Neural cell (in vitro differentiated cells): ENCODE measurements at regions not wholly inside any gene's neighbourhood (a gene's known extent, or its start where the extent isn't known, plus 50 kb on each side); places are given as distances from the start of the nearest gene placed in this dataset.

ENCODE experiments used
- H2AFZ ChIP-seq: fragments of 200-600, 300-800 bp; sonication (generic), shearing (Covaris generic); 2 replicates; pipeline ENCODE4 v1.6.0; 2014; ENCODE audit warnings: low read depth, mild to moderate bottlenecking, antibody characterized with exemption, low read length, moderate library complexity
- H3F3A ChIP-seq: fragments of 200-600 bp; shearing (Covaris generic); 2 replicates; pipeline ENCODE4 v1.6.1; 2016; ENCODE audit warnings: mild to moderate bottlenecking, moderate library complexity, mixed read lengths, antibody characterized with exemption, low read length; ENCODE audit not compliant: insufficient read depth, poor library complexity, severe bottlenecking
- H3K27ac ChIP-seq: fragments of 200-600, 300-800 bp; sonication (generic), shearing (Covaris generic); 2 replicates; pipeline ENCODE4 v1.5.1; 2014; ENCODE audit warnings: mild to moderate bottlenecking, low read length, moderate library complexity
- H3K27me3 ChIP-seq: fragments of 300-800, 200-600 bp; sonication (generic), shearing (Covaris generic); 2 replicates; pipeline ENCODE4 v1.6.0; 2014; ENCODE audit warnings: mild to moderate bottlenecking, low read depth, low read length, moderate library complexity; ENCODE audit not compliant: insufficient read depth
- H3K36me3 ChIP-seq: fragments of 300-800, 200-600 bp; sonication (generic), shearing (Covaris generic); 2 replicates; pipeline ENCODE4 v1.5.1; 2014; ENCODE audit warnings: mild to moderate bottlenecking, antibody characterized with exemption, low read length, moderate library complexity; ENCODE audit not compliant: insufficient read depth
- H3K4me2 ChIP-seq: fragments of 300-800, 200-600 bp; sonication (generic), shearing (Covaris generic); 2 replicates; pipeline ENCODE4 v1.6.0; 2014; ENCODE audit warnings: mild to moderate bottlenecking, low read length
- H3K4me3 ChIP-seq: fragments of 300-800, 200-600 bp; sonication (generic), shearing (Covaris generic); 2 replicates; pipeline ENCODE4 v1.5.1; 2014; ENCODE audit warnings: mild to moderate bottlenecking, low read length, moderate library complexity
- H3K79me2 ChIP-seq: fragments of 200-600 bp; shearing (Covaris generic); replicated peaks from 2 replicates; pipeline ENCODE4 v1.6.0; 2014; ENCODE audit warnings: mild to moderate bottlenecking, low read length, moderate library complexity; ENCODE audit not compliant: insufficient read depth
- H3K9ac ChIP-seq: fragments of 300-800, 200-600 bp; sonication (generic), shearing (Covaris generic); 2 replicates; pipeline ENCODE4 v1.6.1; 2016; ENCODE audit warnings: mild to moderate bottlenecking, low read length, mixed read lengths
- H3K9me2 ChIP-seq: fragments of 200-600 bp; shearing (Covaris generic); 2 replicates; pipeline ENCODE4 v1.6.1; 2016; ENCODE audit warnings: mild to moderate bottlenecking, low read length, mixed read lengths; ENCODE audit not compliant: insufficient read depth
- H3K9me3 ChIP-seq: fragments of 200-600, 300-800 bp; sonication (generic), shearing (Covaris generic); 2 replicates; pipeline ENCODE4 v1.6.1; 2016; ENCODE audit warnings: mild to moderate bottlenecking, mixed run types, low read length, moderate library complexity, mixed read lengths
- H4K20me1 ChIP-seq: fragments of 200-600 bp; shearing (Covaris generic); 2 replicates; pipeline ENCODE4 v1.6.1; 2016; ENCODE audit warnings: mild to moderate bottlenecking, mixed run types; ENCODE audit not compliant: insufficient read depth
- EP300 ChIP-seq: fragments of 450-650 bp; conservative IDR thresholded peaks from 2 replicates; pipeline ENCODE4 v1.6.1; 2014; ENCODE audit warnings: antibody characterized with exemption, mild to moderate bottlenecking, moderate library complexity; ENCODE audit not compliant: poor library complexity, severe bottlenecking
- EZH2 ChIP-seq: fragments of 200-600, 300-800 bp; shearing (Covaris generic), sonication (generic); IDR thresholded peaks from 2 replicates; pipeline ENCODE4 v1.6.1; 2014; ENCODE audit warnings: antibody characterized with exemption, low read length, borderline replicate concordance, mild to moderate bottlenecking; ENCODE audit not compliant: insufficient read depth, poor library complexity, severe bottlenecking
- MXI1 ChIP-seq: fragments of 450-650 bp; conservative IDR thresholded peaks from 2 replicates; pipeline ENCODE4 v1.6.1; 2014; ENCODE audit warnings: antibody characterized with exemption, mild to moderate bottlenecking; ENCODE audit not compliant: poor library complexity, severe bottlenecking
- POLR2AphosphoS5 ChIP-seq: IDR thresholded peaks from 2 replicates; pipeline ENCODE4 v1.6.1; 2012
- RAD21 ChIP-seq: fragments of 450-650 bp; conservative IDR thresholded peaks from 2 replicates; pipeline ENCODE4 v1.6.1; 2014; ENCODE audit warnings: antibody characterized with exemption, mild to moderate bottlenecking, moderate library complexity
- SMC3 ChIP-seq: fragments of 450-650 bp; conservative IDR thresholded peaks from 2 replicates; pipeline ENCODE4 v1.6.1; 2014; ENCODE audit warnings: antibody characterized with exemption, mild to moderate bottlenecking, moderate library complexity; ENCODE audit not compliant: poor library complexity
- TAF1 ChIP-seq: IDR thresholded peaks from 2 replicates; pipeline ENCODE4 v1.6.1; 2012; ENCODE audit warnings: low read depth
- TF ChIP-seq, protein P1 (sequence below): fragments of 450-650 bp; IDR thresholded peaks from 2 replicates; pipeline ENCODE4 v1.5.1; 2014; ENCODE audit warnings: antibody characterized with exemption, mild to moderate bottlenecking, moderate library complexity; ENCODE audit not compliant: poor library complexity, severe bottlenecking
- TF ChIP-seq, protein P2 (sequence below): IDR thresholded peaks from 2 replicates; pipeline ENCODE4 v1.6.1; 2012; ENCODE audit warnings: borderline replicate concordance

DNA sequence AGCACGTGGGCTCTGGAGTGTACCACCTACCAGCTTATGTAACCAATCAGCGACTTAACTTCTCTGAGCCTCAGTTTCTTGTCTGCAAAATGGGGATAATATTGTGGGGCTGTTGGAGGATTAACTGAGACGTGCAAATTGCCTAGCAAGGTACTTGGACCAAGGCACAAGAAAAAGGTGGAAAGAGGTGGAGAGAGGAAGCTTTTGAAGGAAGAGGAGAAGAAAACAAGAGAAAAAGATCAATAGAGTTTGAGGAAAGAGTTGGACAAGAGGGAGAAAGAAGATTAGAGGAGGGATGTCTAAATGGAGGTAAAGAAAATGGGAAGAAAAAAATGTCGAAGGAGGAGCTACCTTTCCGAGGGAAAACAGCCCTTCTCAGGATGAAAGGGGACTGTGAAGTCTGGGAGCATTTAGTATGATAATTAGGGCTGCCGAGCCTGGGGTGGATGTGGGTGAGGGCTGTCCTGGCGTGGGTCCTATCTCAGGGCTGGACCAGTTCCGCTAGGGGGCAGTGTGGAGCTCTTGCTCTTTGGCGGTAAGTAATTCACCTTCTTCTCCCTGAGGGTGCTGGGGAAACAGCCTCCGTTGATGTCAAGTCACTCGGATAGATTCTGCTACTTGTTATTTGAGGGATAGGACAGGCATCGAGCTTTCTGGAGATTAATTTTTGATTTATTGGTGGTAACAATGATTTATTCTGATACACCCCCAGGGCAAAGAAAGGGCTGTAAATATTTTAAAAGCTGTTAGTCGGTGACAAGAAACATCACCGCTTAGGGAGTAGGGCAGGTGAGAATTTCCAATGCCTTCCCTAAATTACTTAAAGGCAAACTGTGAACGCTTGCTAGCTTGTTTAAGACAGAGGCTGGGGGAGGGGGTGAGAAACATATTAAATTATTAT, 79.0 kb upstream of the NFASC start:
- H3K79me2 ChIP-seq = no peaks in the 10 kb centered on the region
- TF ChIP-seq, protein P1, sequence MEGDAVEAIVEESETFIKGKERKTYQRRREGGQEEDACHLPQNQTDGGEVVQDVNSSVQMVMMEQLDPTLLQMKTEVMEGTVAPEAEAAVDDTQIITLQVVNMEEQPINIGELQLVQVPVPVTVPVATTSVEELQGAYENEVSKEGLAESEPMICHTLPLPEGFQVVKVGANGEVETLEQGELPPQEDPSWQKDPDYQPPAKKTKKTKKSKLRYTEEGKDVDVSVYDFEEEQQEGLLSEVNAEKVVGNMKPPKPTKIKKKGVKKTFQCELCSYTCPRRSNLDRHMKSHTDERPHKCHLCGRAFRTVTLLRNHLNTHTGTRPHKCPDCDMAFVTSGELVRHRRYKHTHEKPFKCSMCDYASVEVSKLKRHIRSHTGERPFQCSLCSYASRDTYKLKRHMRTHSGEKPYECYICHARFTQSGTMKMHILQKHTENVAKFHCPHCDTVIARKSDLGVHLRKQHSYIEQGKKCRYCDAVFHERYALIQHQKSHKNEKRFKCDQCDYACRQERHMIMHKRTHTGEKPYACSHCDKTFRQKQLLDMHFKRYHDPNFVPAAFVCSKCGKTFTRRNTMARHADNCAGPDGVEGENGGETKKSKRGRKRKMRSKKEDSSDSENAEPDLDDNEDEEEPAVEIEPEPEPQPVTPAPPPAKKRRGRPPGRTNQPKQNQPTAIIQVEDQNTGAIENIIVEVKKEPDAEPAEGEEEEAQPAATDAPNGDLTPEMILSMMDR = peak; percentile 61
- TF ChIP-seq TAF1 (no peak), SMC3 (peak; percentile 39), EP300 (no peak), EZH2 (no peak), POLR2AphosphoS5 (no peak), MXI1 (no peak), RAD21 (peak; percentile 17)
- TF ChIP-seq, protein P2, sequence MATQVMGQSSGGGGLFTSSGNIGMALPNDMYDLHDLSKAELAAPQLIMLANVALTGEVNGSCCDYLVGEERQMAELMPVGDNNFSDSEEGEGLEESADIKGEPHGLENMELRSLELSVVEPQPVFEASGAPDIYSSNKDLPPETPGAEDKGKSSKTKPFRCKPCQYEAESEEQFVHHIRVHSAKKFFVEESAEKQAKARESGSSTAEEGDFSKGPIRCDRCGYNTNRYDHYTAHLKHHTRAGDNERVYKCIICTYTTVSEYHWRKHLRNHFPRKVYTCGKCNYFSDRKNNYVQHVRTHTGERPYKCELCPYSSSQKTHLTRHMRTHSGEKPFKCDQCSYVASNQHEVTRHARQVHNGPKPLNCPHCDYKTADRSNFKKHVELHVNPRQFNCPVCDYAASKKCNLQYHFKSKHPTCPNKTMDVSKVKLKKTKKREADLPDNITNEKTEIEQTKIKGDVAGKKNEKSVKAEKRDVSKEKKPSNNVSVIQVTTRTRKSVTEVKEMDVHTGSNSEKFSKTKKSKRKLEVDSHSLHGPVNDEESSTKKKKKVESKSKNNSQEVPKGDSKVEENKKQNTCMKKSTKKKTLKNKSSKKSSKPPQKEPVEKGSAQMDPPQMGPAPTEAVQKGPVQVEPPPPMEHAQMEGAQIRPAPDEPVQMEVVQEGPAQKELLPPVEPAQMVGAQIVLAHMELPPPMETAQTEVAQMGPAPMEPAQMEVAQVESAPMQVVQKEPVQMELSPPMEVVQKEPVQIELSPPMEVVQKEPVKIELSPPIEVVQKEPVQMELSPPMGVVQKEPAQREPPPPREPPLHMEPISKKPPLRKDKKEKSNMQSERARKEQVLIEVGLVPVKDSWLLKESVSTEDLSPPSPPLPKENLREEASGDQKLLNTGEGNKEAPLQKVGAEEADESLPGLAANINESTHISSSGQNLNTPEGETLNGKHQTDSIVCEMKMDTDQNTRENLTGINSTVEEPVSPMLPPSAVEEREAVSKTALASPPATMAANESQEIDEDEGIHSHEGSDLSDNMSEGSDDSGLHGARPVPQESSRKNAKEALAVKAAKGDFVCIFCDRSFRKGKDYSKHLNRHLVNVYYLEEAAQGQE = no peak
- H3K9me2 ChIP-seq = no peaks in the 10 kb centered on the region
- no peak overlapping the region for H3K9ac ChIP-seq
- H3K36me3 ChIP-seq = no peaks in the 10 kb centered on the region
- no peaks in the 10 kb centered on the region for H3F3A ChIP-seq
- peak overlapping the region; percentile 14 for H2AFZ ChIP-seq
- no peaks in the 10 kb centered on the region for H4K20me1 ChIP-seq
- H3K27ac ChIP-seq = no peak overlapping the region
- H3K9me3 ChIP-seq = no peaks in the 10 kb centered on the region
- H3K4me2 ChIP-seq = no peak overlapping the region
- no peak overlapping the region for H3K4me3 ChIP-seq
- H3K27me3 ChIP-seq = no peaks in the 10 kb centered on the region

DNA sequence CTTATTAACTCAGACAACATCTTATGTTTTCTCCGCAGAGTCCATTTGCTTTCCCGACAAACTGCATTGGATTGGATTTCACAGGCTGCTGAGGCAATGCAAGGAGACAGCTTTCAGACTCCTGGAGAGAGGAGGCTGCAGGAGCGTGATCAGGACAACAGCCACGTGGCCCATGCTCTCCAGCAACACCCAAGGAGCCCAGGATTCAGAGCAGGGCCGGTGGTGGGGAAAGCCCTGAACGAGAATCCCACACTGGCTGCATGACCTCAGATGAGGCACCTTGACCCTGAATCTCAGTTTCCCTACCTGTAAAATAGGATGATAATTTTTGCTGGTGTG, 78.3 kb upstream of the NFASC start:
- H2AFZ ChIP-seq = no peak overlapping the region
- H3K27me3 ChIP-seq = no peaks in the 10 kb centered on the region
- no peaks in the 10 kb centered on the region for H4K20me1 ChIP-seq
- no peaks in the 10 kb centered on the region for H3F3A ChIP-seq
- no peaks in the 10 kb centered on the region for H3K9me3 ChIP-seq
- no peaks in the 10 kb centered on the region for H3K79me2 ChIP-seq
- H3K4me3 ChIP-seq = no peak overlapping the region
- H3K9ac ChIP-seq = no peak overlapping the region
- H3K9me2 ChIP-seq = no peaks in the 10 kb centered on the region
- no peaks in the 10 kb centered on the region for H3K36me3 ChIP-seq
- no peak overlapping the region for H3K4me2 ChIP-seq
- H3K27ac ChIP-seq = no peak overlapping the region
- no peak for TF ChIP-seq EP300
- TF ChIP-seq, protein P2 = no peak
- no peak for TF ChIP-seq RAD21
- TF ChIP-seq POLR2AphosphoS5 = no peak
- TF ChIP-seq SMC3 = no peak
- no peak for TF ChIP-seq EZH2
- TF ChIP-seq, protein P1 = no peak
- no peak for TF ChIP-seq TAF1
- TF ChIP-seq MXI1 = no peak
